WERI-Rb-1 (cell line): ENCODE measurements at regions not wholly inside any gene's neighbourhood (a gene's known extent, or its start where the extent isn't known, plus 50 kb on each side); places are given as distances from the start of the nearest gene placed in this dataset.
A peak's percentile ranks its signal among the peaks of the same experiment; 100 is the strongest.
"Not testable (repeated sequence)": the region's sequence is repeated elsewhere in the genome, so short reads cannot be mapped to it uniquely, and the experiment has no call there.

Source experiments
- DNase-seq: peaks from one replicate; pipeline ENCODE4 v3.0.0-alpha.2; 2020
- H3K27ac ChIP-seq: fragments of 250-450 bp; sonication (Bioruptor Pico); 2 replicates; pipeline ENCODE4 v1.5.1; 2020; ENCODE audit warnings: mild to moderate bottlenecking, moderate library complexity
- H3K27me3 ChIP-seq: fragments of 250-450 bp; sonication (Bioruptor Pico); 2 replicates; pipeline ENCODE4 v1.5.1; 2021; ENCODE audit warnings: mild to moderate bottlenecking, low read depth, moderate library complexity; ENCODE audit not compliant: insufficient read depth, severe bottlenecking
- H3K36me3 ChIP-seq: fragments of 250-450 bp; sonication (Bioruptor Pico); 2 replicates; pipeline ENCODE4 v1.5.1; 2020; ENCODE audit warnings: mild to moderate bottlenecking, moderate library complexity
- H3K4me3 ChIP-seq: 2 replicates; pipeline ENCODE4 v1.5.1; 2011; ENCODE audit warnings: low read depth, mild to moderate bottlenecking, control low read depth, low read length
- H3K9me3 ChIP-seq: fragments of 250-450 bp; sonication (Bioruptor Pico); 2 replicates; pipeline ENCODE4 v1.5.1; 2021; ENCODE audit warnings: mild to moderate bottlenecking, moderate library complexity; ENCODE audit not compliant: severe bottlenecking
- TF ChIP-seq, protein P1 (sequence below): IDR thresholded peaks from 2 replicates; pipeline ENCODE4 v1.5.1; 2011; ENCODE audit warnings: low read depth, mild to moderate bottlenecking, control low read depth, inconsistent platforms, low read length

DNA sequence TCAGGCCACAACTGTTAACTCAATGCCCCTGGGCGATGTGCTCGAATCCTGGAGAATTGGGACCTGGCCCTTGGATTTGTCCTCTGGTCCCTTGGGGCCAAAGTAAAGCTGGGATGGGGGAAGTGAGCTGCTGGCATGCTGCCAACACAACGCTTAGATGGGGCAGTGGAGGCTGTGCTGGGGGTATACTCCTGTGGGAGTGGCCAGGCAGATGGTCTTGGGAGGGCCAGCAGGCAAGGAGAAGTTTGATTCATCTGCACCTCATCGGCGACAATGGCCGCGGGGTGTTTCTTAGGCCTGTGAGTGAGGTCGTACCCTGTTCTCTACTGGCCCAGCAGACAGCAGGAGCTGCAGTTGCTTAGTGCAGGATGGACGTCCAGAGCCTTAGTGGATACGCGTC is 139.0 kb upstream of the MTPN start:
- H3K36me3 ChIP-seq, result no peaks in the 10 kb centered on the region
- no peak overlapping the region for H3K27ac ChIP-seq
- no peaks in the 10 kb centered on the region for H3K9me3 ChIP-seq
- H3K27me3 ChIP-seq, result no peaks in the 10 kb centered on the region
- no peak for DNase-seq
- H3K4me3 ChIP-seq, result no peak overlapping the region
- TF ChIP-seq, protein P1, sequence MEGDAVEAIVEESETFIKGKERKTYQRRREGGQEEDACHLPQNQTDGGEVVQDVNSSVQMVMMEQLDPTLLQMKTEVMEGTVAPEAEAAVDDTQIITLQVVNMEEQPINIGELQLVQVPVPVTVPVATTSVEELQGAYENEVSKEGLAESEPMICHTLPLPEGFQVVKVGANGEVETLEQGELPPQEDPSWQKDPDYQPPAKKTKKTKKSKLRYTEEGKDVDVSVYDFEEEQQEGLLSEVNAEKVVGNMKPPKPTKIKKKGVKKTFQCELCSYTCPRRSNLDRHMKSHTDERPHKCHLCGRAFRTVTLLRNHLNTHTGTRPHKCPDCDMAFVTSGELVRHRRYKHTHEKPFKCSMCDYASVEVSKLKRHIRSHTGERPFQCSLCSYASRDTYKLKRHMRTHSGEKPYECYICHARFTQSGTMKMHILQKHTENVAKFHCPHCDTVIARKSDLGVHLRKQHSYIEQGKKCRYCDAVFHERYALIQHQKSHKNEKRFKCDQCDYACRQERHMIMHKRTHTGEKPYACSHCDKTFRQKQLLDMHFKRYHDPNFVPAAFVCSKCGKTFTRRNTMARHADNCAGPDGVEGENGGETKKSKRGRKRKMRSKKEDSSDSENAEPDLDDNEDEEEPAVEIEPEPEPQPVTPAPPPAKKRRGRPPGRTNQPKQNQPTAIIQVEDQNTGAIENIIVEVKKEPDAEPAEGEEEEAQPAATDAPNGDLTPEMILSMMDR, result no peak

DNA sequence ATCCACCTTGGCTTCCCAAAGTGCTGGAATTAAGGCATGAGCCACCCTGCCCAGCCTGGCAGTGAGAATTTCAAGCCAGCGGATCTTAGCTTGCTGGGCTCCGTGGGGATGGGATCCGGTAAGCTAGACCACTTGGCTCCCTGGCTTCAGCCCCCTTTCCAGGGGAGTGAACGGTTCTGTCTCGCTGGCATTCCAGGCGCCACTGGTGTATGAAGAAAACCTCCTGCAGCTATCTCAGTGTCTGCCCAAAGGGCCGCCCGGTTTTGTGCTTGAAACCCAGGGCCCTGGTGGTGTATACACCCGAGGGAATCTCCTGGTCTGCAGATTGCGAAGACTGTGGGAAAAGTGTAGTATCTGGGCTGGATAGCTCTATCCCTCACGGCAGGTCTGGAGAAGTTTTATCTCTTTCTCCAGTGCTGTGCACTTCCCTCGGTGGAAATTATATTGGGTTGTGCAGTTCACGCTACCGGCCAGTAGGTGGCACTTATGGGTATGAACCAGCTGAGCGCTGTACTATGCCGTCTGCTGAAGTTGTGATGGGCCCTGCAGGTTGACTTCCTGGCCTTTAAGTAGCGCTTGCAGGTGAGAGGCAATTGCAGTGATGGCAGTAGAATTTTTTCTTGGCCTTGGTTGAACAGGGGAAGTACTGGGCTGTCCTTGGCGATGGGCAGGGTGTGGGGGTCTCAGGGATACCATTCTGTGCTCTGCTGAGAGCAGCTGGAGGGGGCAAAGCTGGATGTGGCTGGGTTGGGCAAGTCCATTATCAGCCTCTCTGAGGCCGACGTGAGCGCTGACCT is 138.0 kb upstream of the MTPN start:
- TF ChIP-seq, protein P1, result peak; percentile 79
- no peaks in the 10 kb centered on the region for H3K27me3 ChIP-seq
- H3K9me3 ChIP-seq, result peaks cover under 1% of the 10 kb centered on the region
- no peaks in the 10 kb centered on the region for H3K36me3 ChIP-seq
- peak; percentile 70 for DNase-seq
- H3K4me3 ChIP-seq, result no peak overlapping the region
- no peak overlapping the region for H3K27ac ChIP-seq

DNA sequence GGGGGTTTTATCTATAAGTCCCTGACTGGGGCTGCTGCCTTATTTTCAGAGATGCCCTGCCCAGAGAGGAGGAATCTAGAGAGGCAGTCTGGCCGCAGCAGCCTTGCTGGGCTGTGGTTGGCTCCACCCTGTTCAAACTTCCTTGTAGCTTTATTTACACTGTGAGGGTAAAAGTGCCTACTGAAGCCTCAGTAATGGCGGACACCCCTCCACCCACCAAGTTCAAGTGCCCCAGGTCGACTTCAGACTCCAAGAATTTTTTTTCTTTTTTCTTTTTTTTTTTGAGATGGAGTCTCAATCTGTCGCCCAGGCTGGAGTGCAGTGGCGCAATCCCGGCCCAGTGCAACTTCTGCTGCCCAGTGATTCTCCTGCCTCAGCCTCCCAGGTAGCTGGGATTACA is 137.3 kb upstream of the MTPN start:
- H3K36me3 ChIP-seq, H3K27me3 ChIP-seq, H3K27ac ChIP-seq, H3K4me3 ChIP-seq, H3K9me3 ChIP-seq, DNase-seq: not testable (repeated sequence)

DNA sequence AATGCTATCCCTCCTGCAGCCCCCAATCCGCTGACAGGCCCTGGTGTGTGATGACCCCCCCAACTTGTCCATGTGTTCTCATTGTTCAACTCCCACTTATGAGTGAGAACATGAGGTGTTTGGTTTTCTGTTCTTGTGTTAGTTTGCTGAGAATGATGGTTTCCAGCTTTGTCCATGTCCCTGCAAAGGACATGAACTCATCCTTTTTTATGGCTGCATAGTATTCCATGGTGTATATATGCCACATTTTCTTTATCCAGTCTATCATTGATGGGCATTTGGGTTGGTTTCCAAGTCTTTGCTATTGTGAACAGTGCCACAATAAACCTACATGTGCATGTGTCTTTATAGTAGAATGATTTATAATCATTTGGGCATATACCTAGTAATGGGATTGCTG is 131.9 kb upstream of the MTPN start:
- DNase-seq, H3K9me3 ChIP-seq, H3K27ac ChIP-seq, H3K36me3 ChIP-seq, H3K27me3 ChIP-seq, H3K4me3 ChIP-seq: not testable (repeated sequence)

DNA sequence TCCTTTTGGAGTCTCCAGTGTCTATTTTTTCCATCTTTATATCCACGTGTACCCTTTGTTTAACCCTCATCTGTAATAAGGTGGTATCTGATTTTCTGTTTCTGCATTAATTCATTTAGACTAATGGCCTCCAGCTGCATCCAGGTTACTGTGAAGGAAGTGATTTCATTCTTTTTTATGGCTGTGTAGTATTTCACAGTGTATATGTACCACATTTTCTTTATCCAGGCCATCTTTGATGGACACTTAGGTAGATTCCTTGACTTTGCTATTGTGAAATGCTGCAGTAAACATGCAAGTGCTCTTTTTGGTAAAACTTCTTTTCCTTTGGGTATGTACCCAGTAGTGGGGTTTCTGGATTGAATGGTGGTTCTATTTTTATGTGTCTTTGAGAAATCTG is 128.0 kb upstream of the MTPN start:
- TF ChIP-seq, protein P1, result no peak
- no peak overlapping the region for H3K4me3 ChIP-seq
- no peaks in the 10 kb centered on the region for H3K36me3 ChIP-seq
- no peaks in the 10 kb centered on the region for H3K27me3 ChIP-seq
- peaks cover 5% of the 10 kb centered on the region for H3K9me3 ChIP-seq
- H3K27ac ChIP-seq, result no peak overlapping the region
- DNase-seq, result no peak

DNA sequence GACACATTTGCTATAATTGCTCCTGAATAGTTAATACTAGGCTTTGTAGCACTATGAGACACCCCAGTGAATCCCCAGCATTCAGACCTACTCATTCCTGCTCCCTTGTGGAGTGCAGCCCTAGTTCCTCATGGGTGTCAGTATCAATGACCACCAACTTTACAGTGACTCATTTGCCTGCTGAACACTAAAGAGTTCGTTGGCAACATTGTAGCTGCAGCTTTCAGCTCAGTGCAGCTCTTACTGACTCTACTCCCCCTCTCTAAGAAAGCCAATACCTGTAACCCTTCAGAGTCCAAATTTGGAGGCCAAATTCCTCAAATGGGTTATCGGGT is 127.1 kb upstream of the MTPN start:
- Histone ChIP-seq H3K36me3 (no peaks in the 10 kb centered on the region), H3K27me3 (no peaks in the 10 kb centered on the region), H3K9me3 (no peaks in the 10 kb centered on the region), H3K4me3 (no peak overlapping the region), H3K27ac (no peak overlapping the region)
- TF ChIP-seq, protein P1, result no peak
- DNase-seq, result no peak

DNA sequence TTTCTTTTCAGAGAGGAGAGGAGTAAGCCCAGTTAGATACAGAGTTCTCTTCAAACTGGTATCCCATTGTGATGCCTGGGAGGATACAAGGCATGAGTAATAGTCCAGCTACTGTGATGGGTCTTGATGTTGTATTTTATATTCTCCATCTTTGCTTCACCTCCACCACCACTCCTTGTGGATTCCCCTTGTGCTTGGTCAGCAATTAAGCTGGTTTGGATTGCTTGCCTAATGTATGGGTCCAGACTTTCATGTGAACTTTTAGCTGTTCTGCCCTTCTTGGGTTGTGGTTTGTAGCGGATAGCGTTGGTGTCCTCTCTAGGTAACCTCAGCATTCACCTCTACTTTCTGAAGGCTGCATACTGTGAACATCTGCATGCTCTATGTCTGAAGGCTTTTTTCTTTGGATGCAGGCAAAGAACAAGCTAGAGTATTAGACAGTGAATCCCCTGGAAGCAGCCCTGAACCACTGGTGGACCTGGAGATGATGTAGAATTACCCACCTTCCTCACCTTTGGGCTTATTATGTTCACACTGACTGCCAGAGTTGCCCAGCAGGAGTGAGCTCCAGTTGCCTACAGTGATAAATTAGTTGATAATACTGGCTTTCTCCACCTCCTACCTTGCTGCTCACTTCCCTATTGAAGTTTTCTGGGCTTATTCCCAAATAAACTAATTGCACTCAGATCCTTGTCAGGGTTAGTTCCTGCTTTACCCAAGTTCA is 126.5 kb upstream of the MTPN start:
- no peaks in the 10 kb centered on the region for H3K9me3 ChIP-seq
- H3K27ac ChIP-seq, result no peak overlapping the region
- no peak overlapping the region for H3K4me3 ChIP-seq
- TF ChIP-seq, protein P1, result no peak
- H3K27me3 ChIP-seq, result no peaks in the 10 kb centered on the region
- no peak for DNase-seq
- no peaks in the 10 kb centered on the region for H3K36me3 ChIP-seq
